Left hindlimb (tissue), 1 donor: ENCODE measurements at regions not wholly inside any gene's neighbourhood (a gene's known extent, or its start where the extent isn't known, plus 50 kb on each side); places are given as distances from the start of the nearest gene placed in this dataset.
A peak's percentile ranks its signal among the peaks of the same experiment; 100 is the strongest.

Source experiments
- DNase-seq: peaks from one replicate; pipeline ENCODE4 v3.0.0-alpha.2; 2018

DNA sequence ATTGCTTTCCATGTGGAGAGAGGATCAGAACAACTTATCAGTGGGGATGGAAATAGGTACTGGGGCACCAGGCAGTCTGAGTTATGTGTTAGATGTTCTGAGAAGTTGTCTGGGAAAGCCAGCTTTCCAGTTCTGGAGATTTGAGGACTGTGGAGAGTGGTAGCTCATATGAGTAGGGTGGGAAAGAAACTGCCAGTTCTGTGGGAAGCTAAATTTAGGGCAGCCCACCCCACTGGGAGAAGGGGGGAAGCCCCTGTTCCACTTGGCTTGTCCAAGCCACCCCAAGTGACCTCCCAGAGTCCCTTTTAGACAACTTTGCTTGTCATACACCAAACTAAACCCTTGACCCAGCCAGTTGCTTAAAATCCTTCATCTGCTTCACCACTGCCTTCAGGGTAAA, 189.5 kb downstream of the REEP3 start:
- no peak for DNase-seq

DNA sequence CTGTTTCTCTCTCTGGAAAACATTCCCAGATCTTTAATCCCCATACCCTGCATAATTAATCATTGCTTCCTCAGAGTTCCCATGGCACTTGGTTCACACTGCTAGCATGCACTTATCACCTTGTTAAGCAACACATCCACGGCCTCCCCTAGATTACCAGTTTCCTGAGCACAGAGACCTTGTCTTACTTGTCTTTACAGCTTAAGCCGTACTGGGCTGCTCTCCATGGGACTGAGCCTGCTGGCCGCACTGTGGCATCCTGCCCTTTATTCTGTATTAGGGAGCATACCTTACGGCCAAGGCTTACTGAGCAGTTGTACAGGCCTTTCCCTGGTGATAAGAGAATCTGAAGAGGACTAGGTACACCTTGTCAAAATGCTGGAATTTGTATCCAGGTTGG, 190.2 kb downstream of the REEP3 start:
- DNase-seq: peak; percentile 66

DNA sequence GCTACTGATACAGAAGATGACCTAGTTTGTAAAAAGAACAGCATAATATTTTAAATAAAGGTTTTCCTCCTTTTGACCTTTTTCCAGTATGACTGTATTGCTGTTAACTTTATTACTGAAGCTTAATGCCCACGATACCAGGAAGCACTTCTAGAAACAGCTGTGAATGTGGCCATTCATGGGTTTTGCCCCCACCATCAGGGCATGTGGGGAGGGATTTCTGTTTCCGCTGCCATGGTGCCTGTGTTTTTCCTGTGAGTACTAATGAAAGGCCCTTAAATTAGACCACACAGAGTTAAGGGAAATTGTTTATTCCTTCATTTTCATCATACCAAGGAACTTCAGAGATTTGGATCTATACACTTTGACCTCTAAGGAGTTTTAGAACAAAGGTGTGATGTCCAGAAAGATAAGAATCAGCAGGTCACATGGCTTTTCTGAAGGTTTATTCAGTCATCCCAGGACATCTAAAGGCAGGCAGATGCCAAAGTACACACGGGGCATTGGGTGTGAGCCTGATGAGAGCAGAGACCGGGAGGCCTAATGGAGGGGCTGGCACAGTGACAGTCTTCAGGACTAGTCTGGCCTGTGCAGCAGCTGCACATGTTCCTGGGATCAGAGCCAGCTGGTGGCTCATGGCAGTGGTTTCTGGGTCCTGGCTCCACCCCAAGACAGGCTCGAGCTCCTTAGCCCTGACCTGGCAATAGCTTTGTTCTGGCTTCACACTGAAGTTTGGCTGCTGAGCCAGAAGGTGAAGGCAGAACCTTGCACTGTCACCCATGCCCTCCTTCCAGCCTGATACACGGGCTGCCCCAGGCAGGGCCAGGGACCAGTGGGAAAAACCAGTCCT, 190.9 kb downstream of the REEP3 start:
- DNase-seq: peak; percentile 90

DNA sequence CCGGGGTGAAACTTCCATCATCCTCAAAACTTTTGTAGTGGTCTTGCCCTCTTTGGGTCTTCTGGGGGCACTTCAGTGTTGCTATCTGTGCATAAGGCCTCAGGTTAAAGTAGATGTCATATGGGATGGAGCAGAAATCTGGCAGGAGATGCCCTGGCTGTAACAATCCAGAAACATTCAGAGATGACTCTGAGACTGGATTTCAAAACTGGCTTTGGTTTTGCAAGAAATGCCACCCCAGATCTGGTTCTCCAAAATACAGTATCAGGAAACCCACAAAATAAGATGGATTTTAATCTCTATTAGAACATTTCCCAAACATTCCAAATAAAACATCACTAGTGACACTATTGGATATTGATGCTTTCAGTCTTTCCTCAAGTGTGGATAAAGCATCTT, 191.5 kb downstream of the REEP3 start:
- no peak for DNase-seq

DNA sequence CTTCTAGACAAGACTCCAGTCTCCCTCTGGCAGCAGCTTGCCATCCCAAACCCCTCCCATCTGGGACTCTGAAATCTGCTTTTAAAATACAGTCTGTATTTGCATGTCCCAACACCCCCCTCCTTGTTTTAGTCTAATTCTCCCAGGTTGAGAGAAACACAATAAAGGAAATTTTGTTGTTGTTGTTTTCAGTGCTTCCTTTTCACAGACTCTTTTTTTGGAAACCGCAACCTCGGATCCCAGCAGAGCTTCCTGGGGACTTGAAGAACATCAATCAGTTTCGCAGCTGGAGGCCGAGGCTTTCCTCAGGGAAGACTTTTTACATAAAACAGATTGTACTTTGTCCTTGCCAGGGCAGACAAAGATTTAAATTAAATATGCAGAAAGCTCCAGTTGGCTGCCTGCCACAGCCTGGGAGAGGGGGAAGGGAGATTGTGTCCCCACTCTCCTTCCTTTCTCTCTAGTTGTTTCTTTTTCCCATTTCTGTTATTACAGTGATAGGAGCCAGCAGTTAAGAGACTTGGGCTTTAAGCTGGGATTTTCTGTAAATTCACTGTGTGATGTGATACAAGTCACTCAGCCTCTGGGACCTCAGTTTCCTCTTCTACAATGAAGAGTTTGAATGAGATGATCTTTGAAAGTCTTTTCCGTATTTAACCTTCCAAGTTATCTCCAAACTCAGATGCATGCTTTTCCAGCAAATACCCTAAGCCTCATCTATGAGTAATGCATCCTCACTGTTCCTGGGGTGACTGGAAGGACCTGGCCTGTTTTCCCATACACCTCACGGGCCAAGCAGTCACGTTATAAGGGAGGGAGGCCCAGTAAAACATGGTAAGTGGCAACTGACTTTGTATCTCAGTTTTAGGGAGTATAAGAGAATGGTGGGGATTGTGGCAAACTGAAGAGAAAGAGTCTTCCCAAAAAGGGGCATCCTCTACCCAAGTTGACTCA, 192.3 kb downstream of the REEP3 start:
- DNase-seq: peak; percentile 90

DNA sequence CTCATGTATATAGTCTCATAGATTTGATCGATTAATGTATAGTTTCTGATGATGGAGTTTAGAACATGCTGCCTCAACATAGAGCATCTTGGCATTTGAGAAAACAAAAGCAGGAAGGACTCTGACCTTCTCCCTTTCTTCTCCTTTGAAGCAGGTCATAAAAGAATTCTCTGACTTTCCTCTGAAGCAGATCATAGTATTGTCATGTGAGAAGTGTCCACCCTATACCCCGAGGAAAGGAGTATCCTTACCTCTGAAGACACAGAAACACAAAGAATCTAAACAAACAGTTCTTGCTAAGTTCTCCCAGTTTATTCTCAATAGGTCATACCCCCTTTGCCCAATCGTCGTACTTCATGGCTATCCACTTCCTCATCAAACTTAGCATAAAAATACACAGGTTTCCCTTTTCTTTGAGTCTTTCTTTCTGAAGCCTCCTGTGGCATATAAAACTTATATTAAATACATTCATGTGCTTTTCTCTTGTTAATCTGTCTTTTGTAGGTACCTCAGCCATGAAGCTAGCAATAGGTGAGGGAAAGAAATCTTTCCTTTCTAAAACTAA, 194.9 kb downstream of the REEP3 start:
- no peak for DNase-seq

DNA sequence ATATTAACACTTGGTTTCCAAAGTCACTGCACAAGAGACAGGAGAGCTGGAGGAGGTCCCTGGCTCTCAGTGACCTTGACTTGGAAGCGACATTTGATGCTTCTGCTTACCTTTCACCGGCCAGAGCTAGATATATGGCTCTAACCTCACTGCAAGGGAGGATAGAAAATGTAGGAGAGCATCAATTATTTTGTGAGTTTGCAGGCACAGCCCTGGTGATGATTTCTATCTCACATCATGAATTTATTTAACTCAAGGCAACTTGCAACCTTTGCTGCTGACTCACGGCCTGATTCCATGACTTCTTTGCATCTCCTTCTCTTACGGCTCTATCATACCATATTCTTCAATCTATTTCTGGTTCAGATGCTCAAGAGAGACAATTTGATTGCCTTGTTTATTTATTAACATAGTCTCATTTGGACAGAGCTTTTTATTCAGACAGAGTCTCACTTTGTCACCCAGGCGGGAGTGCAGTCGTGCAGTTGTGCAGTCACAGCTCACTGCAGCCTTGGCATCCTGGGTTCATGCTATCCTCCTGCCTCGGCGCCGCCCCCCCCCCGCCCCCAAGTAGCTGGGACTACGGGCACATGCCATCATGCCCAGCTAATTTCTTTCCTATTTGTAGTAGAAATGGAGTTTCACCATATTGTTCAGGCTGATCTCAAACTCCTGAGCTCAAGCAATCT, 196.0 kb downstream of the REEP3 start:
- no peak for DNase-seq

DNA sequence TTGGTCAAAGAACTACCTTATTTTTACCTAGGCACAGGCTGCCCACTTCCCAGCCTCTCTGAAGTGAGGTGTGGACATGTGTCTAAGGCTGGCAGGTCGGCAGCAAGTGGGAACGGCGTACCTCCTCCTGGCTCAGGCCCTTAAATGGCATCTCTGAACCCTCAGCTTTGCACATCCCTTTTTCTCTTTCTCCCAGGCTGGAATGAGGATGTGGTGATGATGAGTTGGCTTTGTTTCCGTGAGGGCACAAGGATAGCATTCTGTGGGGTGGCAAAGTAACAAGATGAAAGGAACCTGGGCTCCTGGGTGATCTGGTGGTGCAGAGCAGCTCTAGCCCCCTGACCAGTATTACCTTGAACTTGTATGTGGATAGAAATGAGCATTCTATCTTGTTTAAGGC, 196.8 kb downstream of the REEP3 start:
- no peak for DNase-seq

DNA sequence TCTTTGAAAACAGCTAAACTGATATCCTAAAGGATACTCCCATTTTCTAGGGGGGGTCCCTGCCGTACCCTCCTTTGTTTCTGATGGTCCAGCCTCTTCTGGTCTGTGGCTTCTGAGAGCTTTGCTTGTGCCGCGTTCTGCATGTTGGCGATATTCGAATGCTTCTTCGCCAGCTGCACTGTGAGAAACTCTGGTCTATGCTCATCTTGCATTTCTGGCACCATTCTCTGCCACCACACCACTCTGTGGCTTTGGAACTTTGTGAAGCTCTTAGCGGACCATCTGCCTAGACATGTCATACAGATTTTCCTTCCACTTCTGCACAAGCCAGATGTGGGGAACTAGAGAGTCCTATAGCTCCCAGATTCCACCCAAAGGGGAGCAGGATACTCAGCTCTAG, 197.2 kb downstream of the REEP3 start:
- DNase-seq: no peak

DNA sequence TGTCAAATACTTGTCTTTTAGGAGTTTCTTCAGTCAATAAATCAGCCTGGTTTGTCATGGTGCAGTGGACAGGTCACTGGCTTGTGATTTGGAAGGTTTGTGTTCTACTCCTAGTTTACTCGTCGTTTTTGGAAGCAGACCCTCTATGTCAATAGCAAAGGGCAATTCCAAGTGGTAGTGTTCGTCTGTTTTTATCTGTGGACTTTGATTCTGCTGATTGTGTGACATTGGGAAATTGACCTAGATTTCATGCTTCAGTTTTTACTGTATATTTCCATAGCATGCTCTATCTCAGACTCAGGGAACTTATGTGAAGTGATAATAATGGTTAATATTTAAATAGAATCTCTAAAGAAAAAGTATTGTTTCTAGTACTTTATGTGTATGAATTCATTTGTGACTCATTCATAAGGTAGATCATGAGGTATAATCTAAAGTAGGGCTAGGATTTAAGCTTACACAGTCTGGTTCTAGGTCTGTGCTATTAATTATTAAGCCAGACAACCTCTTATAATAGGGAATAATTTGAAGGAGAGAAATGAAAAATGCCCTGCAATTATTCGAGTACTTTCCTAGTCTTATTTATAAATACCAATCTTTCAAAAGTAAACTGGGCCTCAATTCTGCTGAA, 198.1 kb downstream of the REEP3 start:
- DNase-seq: no peak

DNA sequence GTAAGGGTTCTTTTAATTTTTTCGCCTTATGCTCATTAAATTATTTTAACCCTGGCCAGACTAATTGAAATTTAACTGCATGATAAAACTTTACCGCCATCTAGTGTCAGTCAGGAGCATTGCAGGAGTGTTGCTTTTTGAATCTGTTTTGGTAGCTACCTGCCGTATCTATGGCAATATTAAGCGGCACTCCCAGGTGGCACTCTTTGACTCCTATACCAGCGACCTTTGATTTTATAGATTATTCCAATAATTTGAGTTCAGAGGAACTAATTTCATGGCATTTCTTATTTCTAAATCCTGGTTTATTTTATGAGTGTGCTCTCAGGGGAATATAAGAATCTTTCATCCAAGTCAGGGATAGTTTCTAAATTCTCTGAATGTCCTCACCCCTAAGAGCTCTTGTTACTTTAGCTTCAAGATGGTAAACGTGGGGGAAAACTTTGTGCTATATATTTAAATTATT, 198.9 kb downstream of the REEP3 start:
- no peak for DNase-seq

DNA sequence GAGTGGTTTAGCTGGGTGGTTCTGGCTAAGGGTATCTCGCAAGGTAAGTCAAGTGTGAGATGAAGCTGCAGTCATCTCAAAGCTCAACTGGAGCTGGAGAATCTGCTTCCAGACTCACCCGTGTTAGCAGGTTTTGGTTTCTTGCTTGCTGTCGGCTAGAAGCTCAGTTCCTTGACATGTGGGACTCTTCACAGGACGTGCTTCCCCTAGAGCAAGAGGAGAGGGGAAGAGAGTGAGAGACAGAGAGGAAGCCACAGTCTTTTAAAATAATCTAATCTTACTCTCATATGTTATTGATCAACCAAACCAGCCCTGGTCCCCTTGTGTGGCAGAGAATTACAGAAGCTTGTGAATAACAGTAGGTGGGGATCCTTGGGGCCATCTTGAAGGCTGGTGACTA, 199.5 kb downstream of the REEP3 start:
- no peak for DNase-seq

DNA sequence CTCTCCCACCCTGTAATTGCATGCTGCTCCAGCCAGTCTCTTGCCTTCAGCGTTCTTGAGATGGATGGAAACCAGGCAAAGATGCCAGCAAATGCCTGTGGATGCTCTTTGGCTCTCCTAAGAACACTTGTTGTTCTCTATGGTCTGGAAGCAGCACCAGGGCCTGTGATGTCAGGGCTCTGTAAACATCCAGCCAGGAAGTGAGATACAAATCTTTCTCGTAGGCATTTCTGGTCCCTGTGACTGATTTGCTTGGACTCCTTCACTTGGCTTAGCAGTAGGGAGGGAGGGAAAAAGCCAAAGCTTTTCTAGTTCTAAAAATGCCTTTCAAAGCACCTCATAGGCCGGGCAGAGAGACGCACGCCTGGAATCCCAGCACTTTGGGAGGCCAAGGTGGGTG, 201.3 kb downstream of the REEP3 start:
- peak; percentile 67 for DNase-seq

DNA sequence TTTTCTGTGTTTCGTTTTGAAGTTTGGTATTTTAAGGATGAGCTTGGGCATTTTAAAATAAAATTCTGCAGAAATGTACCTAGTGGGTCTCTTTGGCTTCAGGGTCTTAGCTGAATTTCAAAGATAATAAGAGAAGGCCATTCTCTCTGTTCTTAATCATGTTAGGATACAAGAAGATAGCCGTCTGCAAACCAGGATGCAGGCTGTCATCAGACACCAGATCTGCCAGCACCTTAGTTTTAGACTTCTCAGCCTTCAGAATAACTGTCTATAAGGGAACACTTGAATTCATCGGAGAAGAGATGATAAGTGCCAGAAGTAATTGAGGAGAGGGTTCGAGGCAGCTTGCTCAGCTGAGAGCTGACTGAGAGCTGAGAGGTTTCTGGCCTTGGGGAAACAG, 202.1 kb downstream of the REEP3 start:
- DNase-seq: no peak

DNA sequence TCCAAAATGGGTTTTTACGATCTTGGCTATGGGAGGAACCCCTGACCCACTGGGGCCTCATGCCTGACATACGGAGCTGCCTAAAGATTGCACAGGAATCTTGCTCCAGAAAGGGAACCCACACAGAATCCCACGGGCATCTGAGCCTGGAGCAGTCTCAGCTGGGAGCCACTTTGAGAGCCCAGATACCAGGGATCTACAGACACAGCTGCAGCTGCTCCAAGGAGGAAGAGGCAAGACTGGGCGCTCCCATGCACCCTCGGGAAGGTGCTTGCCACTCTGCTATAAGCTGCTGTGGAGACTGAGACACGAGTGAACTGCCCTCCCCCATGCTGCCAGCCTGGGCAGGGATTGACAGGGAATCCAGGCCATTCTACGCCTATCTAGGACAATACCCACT, 202.5 kb downstream of the REEP3 start:
- no peak for DNase-seq

DNA sequence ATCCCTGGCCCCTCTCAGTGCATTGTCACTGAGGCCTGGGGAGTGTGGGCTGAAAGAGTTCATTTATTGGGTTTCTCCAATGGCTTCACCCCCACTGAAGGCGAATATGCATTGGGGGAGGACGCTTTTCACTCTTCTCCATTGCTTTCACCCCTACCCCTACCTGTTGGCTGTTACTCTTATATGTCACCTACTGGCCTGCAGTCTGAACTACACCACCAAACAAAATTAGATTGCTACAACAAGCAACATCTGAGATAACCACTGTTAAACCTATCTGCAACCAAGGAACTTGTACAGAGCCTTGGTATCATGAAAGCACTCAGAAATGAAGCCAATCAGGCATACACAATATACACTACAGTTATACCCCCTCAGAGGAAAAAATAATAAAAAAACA, 203.7 kb downstream of the REEP3 start:
- no peak for DNase-seq

DNA sequence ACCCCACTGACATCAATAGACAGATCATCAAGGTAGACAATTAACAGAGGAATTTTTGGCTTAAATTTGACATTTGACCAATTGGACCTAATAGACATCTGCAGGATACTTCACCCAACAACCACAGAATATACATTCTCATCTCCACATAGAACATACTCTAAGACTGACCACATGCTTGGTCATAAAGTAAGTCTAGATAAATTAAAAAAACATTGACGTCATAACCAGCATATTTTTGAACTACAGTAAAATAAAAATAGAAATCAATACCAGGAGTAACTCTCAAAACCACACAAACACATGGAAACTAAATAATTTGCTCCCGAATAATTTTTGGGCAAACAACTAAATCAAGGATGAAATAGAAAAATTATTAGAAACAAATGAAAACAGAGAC, 205.7 kb downstream of the REEP3 start:
- DNase-seq: no peak

DNA sequence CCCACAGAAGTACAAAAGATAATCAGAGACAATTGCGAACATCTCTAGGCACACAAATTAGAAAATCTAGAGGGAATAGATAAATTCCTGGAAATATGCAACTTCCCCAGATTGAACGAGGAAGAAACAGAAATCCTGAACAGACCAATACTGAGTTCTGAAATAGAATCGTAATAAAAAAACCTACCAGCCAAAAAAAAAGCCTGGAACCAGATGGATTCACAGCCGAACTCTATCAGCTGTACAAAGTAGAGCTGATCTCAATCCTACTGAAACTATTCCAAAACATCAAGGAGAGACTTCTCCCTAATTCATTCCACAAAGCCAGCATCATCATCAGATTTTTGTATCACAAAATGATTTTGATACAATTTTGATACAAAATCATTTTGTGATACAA, 206.4 kb downstream of the REEP3 start:
- DNase-seq: no peak

DNA sequence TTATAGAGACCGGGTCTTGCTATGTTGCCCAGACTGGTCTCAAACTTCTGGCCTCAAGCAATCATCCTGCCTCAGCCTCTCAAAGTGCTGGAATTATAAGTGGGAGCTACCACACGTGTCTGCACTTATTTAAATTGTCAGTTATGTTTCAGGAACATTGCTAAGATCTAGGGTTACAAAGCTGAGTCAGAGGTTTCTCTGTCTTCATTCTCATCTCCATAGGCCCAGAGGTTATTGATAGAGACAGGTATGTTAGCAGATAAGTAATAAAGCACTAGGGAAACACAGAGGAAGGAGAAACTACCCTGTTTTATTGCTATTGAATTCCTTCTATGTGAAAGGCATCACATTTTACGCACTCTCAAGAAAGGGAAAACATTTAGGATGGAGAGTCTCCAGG, 214.1 kb downstream of the REEP3 start:
- no peak for DNase-seq

DNA sequence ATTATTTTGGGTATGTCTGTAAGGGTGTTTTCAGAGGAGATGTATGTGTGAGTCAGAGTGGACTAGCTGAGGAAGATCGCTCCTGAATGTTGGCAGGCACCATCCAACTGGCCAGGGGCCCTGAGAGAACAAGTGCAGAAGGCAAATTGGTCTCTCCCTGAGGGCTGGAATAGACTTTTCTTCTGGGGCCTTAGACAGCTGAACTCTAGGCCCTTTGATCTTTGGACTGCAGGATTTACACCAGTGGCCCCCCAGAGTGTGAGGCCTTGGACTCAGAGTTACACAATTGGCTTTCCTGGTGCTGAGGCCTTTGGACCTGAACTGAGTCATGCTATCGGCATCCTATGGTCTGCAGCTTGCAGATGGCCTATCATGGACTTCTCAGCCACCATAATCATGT, 217.2 kb downstream of the REEP3 start:
- no peak for DNase-seq

DNA sequence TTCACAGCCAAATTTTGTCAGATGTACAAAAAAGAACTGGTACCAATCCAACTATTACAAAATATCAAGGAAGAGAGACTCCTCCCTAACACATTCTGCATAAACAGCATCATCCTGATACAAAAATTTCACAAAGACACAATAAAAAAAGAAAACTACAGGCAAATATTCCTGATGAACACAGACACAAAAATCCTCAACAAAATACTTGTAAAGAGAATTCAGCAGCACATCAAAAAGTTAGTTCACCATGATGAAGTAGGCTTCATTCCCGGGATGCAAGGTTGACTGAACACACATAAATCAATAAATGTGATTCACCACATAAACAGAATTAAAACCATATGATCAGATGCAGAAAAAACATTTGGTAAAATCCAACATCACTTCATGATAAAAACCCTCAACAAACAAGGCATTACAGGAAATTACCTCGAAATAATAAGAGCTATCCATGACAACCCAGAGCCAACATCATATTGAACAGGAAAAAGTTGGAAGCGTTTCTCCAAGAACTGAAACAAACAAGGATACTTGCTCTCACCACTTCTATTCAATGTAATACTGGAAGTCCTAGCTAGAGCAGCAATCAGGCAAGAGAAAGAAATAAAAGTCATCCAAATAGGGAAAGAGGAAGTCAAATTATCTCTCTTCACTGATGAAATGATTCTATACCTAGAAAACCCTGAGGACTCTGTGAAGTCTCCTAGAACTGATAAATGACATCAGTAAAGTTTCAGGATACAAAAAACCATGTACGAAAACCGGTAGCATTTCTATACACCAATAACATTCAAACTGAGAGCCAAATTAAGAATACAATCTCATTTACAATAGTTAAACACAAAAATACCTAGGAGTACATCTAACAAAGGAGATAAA, 223.1 kb downstream of the REEP3 start:
- DNase-seq: no peak
